NCI-H774 (cell line): ENCODE measurements at regions not wholly inside any gene's neighbourhood (a gene's known extent, or its start where the extent isn't known, plus 50 kb on each side); places are given as distances from the start of the nearest gene placed in this dataset.
"Not testable (repeated sequence)": the region's sequence is repeated elsewhere in the genome, so short reads cannot be mapped to it uniquely, and the experiment has no call there.

ENCODE experiments used
- DNase-seq: peaks from one replicate; lab custom pipeline; 2025; lab: John Stamatoyannopoulos, UW

GRCh38 chr6:120930500-120930899, 403.8 kb downstream of the TBC1D32 start:
- not testable (repeated sequence) for DNase-seq

DNA sequence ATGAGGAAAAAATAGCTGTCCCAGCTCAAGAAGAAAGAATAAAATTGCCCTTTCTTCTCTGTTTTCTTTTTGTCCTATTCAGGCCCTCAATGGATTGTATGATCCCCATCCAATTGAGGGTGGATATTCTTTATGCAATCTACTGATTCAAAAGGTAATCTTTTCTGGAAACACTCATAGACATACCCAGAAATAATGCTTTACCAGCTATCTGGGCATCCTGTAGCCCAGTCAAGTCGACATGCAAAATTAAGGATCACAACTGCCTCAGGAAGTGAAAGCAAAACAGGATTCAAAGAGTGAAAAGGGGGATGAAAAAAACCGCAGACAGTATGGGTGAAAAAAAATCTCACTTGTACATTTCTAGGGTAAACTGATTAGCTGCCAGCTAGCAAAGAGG, 410.1 kb downstream of the TBC1D32 start:
- no peak for DNase-seq

DNA sequence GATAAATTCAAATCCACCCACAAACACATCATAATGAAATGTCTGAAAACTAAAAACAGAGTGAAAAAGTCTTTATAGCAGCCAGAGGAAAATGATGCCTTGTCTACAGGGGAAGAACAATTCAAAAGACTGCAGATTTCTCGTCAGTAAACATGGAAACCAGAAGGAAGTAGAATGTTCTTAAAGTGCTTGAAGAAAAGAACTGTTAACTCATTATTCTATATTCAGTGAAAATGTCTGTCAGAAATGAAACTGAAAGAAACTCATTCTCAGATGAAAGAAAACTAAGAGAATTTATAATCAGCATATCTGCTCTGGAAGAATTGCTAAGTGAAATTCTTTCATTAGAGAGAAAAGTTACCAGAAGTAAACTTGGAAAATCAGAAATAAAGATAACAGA, 416.1 kb downstream of the TBC1D32 start:
- no peak for DNase-seq

DNA sequence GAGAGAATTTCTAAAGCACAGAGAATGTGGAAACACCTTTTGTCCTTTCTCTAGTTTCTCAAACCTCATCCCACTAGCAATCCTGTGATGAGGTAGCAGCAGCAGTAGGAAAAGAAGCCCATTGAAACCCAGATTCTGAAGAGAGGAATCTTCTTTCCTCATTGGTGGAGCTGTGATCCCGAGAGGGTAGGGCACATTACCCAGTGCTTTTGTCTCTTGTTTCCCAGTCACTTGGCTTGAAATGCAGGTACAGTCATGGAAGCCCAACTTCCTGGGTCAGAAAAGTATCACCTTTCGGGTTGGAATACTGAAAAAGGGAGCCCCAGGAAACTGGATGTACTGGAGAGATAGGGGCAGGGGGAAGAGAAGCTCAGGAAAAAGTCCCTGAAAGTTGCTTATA, 417.4 kb downstream of the TBC1D32 start:
- DNase-seq = no peak

GRCh38 chr6:120913486-120913885, 420.8 kb downstream of the TBC1D32 start:
- DNase-seq = no peak

- no peak for DNase-seq
Measured at GRCh38 chr6:120908767-120909166, 425.5 kb downstream of the TBC1D32 start.

DNA sequence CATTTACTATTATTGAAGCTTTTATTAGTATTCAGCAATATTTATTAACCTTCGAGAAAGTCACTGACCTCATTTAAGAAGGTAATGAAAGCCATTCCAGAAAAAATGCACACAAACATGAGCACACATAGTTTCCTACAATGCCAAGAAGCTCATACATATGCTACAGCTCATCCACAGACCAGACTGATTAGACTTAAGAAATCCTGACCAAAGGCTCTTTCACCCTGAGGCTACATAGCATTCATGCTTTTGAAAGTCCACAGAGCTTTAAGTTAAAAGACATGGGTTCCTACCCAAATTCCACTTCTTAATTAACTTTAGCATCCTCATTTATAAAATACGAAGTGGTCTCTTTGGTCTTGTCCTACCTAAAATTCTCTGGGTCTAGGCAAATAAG, 430.4 kb downstream of the TBC1D32 start:
- no peak for DNase-seq

- DNase-seq = no peak
Measured at GRCh38 chr6:120899932-120900331, 434.3 kb downstream of the TBC1D32 start.

DNA sequence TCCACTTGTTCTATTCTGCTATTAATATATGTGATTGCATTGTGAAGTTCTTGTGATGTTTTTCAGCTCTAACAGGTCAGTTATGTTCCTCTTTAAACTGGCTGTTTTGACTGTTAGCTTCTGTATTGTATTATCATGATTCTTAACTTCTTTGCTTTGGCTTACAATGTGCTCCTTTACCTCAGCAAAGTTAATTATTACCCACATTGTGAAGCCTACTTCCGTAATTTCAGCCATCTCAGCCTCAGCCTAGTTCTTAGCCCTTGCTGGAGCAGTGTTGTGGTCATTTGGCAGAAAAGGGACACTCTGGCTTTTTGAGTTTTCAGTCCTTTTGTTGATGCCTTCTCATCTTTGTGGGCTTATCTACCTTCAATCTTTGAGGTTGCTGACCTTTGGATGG, 440.2 kb downstream of the TBC1D32 start:
- DNase-seq = no peak

DNA sequence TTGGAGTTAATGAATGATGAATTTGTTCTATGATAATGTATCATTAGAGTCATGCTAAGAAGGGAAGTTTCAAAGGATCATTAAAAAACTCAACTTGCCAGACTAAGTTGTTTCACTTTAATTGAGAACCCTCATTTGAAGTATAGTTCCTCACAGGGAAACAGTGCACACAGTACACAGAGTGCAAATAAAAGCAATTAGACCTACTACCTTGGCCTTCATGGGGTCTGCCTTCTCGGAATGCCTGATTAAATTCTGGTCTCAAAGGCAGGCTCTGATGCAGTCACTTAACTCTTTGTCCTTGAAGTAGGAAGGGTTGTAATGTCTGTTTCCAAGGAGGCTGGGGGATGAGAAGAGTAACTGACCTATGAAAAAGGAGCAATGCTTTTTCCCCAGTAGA, 457.3 kb downstream of the TBC1D32 start:
- no peak for DNase-seq

DNA sequence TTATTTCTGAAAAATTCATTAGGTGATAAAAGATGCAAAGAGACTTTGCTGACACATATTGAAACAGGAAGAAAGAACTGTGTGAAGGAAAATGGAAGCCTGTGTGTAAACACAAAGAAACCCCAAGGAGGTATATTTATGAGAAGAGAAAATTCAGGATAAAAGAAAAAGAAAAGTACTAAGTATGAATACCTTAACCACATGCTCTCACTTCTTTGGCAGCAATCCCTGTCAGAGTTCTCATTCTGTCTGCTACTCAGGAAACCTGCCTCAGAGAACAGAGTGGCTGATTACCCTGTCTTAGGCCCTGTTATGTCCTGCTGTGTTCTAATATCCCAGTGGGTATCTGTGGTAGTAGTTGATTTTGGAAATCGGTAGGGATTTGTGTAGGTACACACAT, 457.9 kb downstream of the TBC1D32 start:
- no peak for DNase-seq

DNA sequence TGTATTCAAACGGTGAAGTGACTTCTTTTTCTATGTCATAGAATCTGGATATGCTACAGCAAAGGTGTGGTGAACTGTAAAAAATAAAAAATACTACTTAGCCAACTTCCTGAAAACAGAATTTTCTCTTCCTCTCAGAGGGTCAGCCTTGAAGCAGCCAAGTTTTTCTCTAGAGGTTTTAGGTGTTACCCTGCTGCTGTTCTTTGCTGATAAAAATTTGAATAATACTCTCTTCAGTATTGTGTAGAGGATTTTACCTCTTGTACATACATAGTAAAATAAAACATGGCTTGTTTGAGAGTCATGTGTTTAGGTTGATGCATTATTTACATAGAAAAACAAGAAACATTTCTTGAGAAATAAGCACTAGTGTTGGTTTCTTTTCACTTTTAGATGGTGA, 458.4 kb downstream of the TBC1D32 start:
- DNase-seq = no peak

DNA sequence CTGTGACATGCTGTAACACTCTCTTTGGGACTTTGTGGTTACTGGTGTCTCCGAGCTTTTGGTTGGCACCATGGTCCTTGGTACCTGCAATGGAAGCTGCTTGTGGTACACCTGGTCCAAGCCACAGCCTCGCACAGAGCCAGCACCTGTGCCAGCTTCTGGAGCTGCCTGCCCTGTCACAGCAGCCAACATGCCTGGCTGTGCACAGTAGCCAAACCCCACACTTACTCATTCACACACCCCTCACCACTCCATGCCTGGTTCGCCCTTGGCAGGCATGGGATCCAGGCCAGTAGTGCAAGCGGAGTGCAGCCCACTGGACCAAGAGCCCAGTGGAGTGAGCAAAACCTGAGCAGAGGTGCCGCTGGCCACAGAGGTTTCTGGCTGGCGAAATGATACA, 459.9 kb downstream of the TBC1D32 start:
- DNase-seq = no peak

- no peak for DNase-seq
Measured at GRCh38 chr6:120873125-120873865, 461.0 kb downstream of the TBC1D32 start.

DNA sequence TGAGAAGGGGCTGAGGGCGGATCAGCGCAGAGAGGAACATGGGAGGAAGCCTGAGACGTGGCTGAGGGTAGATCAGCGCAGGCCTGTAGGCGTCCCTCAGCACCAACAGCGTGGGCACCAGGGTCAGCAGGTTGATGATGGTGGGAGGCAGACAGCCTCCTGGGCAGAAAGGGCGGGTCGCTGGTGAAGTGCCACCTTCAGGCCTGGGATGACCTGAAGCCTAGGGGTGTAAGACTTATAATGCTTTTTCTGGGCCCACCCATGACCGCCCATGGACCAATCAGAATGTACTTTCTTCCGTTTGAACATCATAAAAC, 462.1 kb downstream of the TBC1D32 start:
- DNase-seq = no peak

- peak; percentile 76 for DNase-seq
Measured at GRCh38 chr6:120871416-120872261, 462.6 kb downstream of the TBC1D32 start.

DNA sequence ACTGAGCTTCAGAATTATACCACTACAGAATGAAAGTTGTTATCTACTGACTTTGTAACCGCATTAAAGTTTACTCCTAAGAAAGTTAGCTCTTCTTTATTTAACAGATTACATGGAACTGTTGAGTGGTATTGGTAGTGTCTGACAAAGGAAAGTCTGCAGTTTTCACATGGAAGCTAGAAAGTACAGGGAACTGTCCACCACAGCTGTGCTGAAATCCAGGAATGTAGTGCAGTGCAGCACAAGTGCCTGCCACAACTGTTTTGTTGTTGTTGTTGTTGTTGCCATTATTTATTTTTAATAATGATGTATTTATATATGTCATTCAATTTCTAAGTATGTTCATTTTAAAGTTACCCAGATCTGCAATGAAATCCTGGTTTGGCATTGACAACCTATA, 464.9 kb downstream of the TBC1D32 start:
- DNase-seq = no peak

DNA sequence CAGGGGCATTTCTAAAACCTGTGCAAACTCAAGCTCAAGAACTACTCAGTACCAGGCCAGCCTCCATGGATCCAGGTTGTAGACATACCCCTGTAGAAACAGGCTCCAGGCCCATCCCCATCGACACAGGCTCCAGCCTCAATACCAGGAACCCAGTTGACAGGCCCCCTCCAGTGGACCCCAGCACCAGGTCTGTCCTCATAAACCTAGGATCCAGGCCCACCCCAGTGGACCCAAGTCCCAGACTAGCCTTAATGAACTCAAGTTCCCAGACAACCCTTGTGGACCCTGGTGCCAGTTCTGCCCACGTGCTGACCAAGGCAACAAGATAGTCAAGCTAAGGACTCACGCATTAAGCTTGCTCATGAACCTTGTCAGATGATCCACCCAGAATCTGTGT, 476.9 kb downstream of the TBC1D32 start:
- DNase-seq = no peak

GRCh38 chr6:120854583-120854982, 479.7 kb downstream of the TBC1D32 start:
- no peak for DNase-seq

DNA sequence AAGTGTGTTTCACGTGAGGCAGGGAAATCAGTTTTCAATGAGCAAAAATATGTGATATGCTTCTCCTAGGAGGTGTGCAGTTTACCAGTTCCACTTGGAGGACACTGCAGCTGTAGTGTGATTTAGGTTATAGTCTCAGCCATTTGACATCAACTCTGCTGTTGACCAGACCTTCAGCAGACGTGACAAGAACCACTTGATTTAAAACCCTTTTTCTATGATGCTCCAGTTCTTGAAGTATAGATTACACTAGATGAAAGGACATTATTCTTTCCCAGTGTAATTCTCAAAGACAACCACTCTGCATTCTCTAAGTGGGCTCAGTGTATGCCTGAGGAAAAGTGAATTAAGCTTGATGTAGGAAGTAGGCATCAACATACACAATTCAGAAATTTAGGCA, 480.8 kb downstream of the TBC1D32 start:
- no peak for DNase-seq

GRCh38 chr6:120852293-120852849, 481.9 kb downstream of the TBC1D32 start:
- no peak for DNase-seq

DNA sequence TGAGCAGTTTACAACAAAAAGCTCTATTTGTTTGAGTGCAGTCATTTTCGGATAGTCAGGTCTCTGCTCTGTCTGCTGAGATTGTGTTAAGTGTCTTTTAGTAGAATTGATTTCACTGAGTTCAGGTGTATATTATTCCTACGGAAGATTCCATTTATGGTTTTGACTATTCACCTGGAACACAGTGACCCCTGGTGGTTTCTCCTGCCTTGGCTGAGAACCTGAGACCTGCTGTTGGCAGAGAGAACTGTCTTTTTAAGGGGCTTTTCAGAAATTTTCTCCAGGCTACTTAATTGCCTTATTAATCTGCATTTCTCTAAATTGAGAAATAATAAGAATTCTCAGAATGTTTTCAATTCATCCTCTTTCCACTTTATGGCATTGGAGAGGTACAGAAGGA, 508.0 kb downstream of the TBC1D32 start:
- peak; percentile 38 for DNase-seq

- DNase-seq = no peak
Measured at GRCh38 chr6:120816794-120817193, 517.5 kb downstream of the TBC1D32 start.
